GM18868 (cell line): ENCODE measurements at regions not wholly inside any gene's neighbourhood (a gene's known extent, or its start where the extent isn't known, plus 50 kb on each side); places are given as distances from the start of the nearest gene placed in this dataset.

Source experiments
- ATAC-seq: cut with Tn5 transposase; IDR thresholded peaks from one replicate; pipeline ENCODE4 v1.9.1; 2021; ENCODE audit warnings: mild to moderate bottlenecking, moderate library complexity; ENCODE audit not compliant: unreplicated experiment

DNA sequence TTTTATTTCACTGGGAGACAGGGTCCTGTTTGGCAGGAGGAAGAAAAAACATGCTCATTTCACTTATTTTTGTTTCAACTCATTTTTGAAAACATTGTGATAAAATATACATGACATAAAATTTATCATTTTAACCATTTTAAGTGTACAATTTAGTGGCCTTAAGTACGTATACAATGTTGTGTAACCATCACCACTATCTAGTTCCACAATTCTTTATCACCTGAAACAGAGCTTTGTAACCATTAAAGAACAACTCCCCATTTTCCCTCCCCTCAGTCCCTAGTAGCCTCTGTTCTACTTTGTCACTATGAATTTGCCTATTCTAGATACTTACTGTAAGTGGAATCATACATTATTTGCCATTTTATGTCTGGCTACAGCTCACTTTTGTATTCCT is 143.8 kb downstream of the GPAT3 start:
- ATAC-seq: no peak

DNA sequence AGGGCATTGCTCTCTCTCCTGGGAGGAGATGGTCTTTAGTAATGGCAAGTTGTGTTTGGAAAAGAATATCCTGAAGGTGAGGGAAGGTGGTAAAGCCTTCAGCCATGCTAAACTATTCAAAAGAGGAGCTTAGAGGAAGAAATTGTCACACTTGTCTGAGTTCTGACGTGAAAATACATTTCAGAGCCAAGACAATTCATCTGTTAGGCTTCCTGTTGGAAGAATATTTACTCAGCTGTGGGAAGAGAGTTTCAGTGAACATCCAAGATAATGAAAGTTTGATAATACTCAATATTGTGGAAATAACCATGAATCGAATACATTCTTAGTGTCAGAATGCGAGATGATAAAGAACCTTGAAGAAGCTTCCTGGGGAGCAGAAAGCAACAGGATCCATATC is 143.3 kb downstream of the GPAT3 start:
- ATAC-seq: no peak

DNA sequence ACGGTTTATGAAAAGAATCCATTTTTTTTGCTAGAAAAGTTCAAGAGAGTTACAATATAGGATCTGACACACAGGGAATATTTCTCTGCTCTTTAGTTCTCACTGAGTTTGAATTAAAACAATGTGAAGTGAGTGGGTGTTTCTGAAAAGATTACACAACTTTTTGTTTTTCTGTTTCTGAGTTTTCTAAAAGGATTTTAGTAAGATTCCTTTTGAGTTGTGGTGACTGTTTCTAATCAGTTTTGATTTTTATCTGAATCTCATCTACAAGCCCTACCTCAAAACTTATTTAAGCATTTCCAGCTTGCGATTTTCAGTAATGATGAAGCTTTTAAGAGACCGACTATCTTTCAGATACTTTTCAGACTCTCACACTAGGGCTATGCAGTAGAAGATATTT is 141.7 kb downstream of the GPAT3 start:
- no peak for ATAC-seq

DNA sequence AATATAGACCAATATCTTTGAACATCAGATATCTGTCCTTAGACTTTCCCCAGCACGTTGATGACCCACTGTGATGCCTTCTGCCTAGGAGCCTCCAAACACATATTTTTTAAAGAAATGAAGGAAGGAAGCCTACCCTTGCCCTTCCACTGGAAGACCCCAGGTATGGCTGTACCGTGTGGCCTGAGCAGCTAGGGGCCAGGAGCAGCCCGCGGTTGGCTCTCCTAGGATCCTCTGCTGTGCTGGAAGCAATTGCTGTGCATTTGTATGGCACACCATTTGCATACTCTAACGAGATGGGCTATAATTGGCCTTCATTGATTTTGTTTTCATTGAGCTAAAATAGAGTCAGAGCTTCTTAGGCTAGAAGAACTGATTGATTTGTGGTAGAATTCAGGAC is 128.8 kb downstream of the GPAT3 start:
- no peak for ATAC-seq

DNA sequence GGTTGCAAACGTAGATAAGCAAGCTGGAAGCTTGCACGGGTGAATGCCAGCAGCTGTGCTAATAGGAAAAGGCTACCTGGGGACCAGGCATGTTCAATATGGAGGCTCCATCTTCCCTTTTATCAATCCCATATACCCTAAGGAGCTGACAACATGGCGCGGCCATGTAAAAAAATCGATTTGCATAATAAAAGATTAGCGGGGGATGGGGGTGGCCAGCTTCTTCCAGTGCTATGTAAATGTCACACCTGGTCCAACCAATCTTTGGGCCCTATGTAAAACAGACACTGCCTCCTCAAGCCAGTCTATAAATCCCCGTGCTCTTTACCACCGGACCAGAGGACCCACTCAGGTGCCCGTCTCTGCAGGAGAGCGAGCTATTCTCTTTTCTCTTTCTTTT is 128.2 kb downstream of the GPAT3 start:
- no peak for ATAC-seq

DNA sequence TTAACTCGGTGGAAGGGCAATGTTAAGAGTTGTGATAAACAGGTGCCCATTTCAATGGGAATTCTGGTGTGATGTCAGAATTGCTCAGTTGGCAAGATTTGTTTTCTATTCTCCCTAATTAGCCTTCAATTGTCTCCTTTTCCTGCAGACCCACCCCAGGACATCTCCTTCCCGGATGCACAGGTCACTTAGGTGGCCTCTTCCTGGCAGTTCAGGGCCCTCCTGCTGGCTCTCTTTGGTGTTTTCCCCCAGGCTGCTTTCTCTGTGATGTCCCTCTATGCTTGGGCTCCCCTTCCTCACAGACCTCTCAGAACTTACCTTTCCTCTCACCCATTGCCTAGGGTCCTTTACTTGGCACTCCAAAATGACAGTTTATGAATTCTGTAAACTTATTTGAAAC is 126.3 kb downstream of the GPAT3 start:
- no peak for ATAC-seq

DNA sequence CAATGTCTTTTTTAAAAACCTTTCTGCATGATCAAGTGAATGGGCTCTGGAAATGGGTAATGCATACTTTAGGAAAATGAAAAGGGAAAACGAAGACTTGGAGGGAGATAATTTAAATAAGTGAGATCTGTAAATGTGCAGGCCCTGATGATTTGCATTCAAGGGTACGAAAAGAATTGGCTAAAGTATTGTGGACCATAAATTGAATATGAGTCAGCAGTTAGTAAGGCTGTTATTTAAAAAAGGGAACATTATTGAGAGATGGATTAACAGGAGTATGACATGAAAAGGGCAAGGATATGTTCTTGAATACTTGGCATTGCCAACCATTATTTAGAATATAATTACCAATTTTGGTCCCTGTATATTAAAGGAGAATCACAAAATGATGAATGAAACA is 125.5 kb downstream of the GPAT3 start:
- ATAC-seq: no peak

DNA sequence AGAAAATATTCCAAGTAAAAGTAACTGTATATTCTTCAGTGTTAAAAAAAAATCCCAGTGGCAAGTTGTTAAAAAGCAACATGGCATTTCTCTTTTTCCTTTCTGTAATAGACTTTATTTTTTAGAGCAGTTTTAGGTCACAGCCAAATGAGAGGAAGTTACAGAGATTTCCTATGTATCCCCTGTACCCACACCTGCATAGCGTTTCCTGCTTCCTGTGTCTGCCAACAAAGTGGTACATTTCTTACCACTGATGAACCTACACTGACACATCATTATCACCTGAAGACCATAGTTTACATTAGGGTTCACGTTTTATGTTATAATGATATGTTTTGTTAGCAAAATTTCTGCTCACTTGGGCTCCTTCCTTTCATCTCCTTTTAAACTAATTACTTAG is 124.7 kb downstream of the GPAT3 start:
- ATAC-seq: no peak

DNA sequence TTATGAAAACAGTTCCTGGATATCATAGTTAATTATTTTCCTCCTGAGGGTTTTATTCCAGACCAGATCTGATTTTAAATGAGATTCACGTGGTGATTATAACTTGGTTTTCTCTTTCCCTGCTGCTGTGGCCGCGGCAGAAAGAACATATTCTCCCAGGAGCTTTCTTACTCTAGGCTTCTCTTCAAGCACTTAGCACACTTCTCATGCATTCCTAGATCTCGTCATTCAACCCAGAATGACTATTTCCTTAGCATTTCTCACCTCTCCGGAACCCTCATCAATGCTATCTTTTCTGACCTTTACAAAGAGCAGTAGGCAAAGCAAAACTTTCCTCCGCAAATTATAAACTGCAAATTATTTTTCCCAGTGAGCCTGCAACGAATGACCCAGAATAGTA is 122.9 kb downstream of the GPAT3 start:
- ATAC-seq: no peak

DNA sequence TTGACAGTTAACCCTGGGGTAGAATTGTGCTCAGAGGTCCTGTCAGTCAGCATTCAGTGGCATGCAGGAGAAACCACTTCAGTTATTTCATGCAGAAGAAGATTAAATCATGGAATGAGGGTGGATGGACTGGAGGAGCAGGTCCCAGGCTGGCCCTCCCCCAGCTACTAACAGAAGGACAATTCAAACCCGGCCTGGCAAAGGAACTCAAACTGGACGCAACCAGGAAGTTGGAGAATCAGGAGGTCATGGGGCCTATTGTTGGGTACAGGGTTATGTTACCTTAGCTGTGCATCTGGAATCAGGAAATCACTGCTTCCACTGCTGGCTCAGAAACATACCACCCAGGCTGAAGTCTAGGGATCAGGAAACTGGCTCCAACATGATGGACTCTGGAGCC is 121.4 kb downstream of the GPAT3 start:
- ATAC-seq: no peak
